HG03064 (cell line): ENCODE measurements at regions not wholly inside any gene's neighbourhood (a gene's known extent, or its start where the extent isn't known, plus 50 kb on each side); places are given as distances from the start of the nearest gene placed in this dataset.
"Not testable (repeated sequence)": the region's sequence is repeated elsewhere in the genome, so short reads cannot be mapped to it uniquely, and the experiment has no call there.

Experiments used
- ATAC-seq: cut with Tn5 transposase; IDR thresholded peaks from one replicate; pipeline ENCODE4 v1.9.1; 2021; ENCODE audit warnings: low read depth; ENCODE audit not compliant: unreplicated experiment

DNA sequence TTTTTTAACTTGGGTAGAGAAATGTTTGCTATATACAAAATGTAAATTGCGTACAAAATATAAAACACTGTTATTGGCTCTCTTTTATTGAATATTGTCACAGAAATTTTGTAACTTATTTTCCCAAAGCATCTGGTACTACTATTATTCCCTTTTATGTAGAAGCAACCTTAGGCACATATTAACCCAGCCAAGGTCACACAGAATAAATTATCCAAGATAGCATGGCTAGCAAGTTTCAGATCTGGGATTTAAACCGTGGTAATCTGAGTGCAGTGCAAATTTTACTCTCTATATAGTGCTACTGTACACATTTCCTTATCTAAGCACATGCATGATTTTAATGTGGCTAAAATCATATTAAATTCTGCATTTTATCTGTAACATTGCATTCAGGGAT is 1190.5 kb upstream of the LRRTM3 start:
- ATAC-seq, result no peak

DNA sequence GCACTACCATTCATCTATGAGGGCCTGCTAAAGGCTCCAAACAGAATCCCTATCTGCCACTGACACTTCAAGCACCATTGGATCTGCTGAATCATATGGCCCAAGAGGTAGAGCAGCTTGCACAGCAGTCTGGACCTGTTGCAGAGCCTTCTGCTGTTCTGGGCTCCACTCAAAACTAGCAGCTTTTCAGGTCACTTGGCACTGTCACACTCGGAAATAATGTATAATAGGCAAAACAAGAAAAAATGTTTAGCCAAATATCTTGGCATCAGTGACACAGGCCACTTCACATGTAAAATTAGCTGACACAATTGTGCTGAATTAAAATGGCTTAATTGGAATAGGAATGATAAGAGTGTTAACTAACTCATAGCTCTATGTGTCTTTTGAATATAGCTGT is 1182.9 kb upstream of the LRRTM3 start:
- no peak for ATAC-seq

DNA sequence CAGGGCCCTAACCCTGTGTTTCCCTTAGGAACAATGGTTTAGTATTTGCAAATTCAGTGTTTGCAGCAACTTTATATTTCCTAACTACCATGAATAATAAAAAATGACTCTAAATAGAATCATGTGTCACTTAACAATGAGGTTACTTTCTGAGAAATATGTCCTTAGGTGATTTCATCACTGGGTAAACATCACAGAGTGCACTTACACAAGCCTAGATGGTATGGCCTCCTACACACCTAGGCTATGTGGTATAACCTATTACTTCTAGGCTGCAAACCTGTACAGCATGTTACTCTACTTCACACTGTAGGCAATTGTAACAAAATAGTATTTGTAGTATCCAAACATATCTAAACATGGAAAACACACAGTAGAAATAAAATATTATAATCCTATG is 1174.6 kb upstream of the LRRTM3 start:
- ATAC-seq, result no peak

DNA sequence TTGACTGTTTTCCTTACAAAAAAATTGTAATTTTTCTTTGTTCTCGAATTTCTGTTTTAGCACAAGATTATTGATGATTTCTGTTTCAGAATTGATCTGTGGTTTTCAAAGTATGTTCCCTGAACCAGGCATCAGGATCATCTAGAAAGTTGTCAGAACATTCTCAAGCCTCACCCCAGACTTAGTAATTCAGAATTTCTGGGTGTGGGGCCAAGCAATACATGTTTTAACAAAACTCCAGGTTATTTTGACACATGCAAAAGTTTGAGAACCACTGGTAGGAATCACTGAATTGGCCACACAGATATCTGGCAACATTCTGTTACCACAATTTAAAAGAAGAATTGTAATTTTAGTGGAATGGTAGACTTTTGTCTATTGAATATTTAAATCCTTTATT is 1173.9 kb upstream of the LRRTM3 start:
- ATAC-seq, result no peak

DNA sequence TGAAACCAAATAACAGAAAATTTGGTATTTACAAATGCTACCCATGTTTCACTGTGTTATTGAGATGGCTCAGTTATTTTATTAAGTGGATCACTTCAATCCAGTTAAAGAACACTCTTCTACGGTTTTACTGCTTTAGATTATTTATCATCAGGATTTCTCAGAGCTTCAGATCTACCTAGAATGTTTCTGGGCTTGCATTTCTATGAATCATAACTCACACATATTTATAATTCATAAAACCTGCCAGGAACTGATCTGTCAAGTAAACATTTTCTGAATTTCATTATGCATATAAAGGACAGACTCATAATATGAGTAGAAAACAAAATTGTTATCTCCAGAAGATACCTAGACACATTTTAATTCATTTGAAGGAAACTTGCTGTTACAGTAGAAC is 1172.3 kb upstream of the LRRTM3 start:
- no peak for ATAC-seq

DNA sequence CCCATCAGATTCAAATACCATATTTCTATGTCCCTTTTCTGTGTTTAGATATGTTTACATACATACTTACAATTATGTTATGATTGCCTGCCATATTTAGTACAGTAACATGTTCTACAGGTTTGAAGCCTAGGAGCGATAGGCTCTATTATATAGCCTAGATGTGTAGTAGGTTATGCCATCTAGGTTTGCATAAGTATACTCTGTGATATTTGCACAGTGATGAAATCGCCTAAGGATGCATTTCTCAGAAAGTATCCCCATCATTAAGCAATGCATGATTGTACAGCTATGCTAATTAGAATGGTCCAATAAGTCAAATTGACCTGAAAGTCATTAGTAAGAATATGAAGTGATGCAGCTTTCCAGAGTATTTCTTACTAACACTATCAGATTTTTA is 1171.7 kb upstream of the LRRTM3 start:
- ATAC-seq, result no peak

DNA sequence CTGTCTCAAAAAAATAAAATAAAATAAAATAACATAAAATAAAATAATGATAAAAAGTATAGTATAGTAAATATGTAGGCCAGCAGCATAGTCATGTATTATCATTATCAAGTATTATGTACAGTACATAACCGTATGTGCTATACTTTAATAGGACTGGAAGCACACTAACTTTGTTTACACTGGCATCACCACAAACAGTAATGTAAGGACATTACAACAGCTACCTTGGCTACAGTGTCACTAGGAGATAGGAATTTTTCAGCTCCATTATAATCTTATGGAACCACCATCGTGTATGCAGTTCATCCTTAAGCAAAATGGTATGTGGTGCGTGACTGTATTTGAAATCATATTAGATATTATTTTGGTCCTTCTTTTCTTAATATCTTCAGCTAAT is 1163.5 kb upstream of the LRRTM3 start:
- no peak for ATAC-seq

DNA sequence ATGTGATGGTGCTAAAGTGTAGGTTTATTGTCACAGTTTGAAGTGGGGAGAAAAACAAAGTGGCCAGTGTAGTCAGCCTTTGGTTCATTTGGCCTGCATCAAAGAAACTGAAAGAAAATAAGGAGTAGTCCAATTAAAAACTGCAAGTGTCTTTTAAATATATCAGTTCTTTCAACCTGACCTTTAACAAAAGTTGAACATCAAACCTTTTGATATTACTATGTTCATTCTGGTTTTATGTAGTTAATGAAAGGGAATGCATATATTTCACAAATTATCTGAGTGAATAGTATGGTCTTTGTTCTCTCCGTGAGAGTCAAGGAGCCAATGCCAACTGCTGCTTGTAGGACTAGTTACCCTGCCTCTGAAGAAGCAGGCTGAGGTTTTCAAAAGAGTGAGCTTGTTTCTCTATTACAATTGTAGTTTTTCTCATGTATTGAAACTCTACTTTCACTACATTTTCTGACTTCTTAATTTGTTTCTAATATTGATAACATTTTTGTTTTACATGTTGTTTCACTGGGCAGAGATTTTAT is 1160.8 kb upstream of the LRRTM3 start:
- no peak for ATAC-seq

DNA sequence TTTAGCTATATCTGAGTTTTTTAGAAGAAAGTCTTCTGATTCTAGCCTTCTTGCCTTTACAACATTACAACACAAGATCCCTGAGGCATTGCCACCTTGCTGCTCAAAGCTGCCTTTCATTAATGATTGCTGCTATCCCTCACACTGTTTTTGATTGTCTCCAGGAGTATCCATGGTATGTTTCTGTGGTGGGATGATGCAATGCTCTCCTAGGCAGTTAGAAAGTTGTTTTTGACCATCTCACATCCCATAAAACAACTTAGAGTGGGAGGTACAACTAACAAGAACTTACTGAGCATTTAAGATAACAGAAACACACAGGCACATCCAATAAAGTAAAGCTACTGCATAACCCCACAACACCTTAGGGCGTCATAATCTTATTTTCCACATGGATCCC is 1156.0 kb upstream of the LRRTM3 start:
- no peak for ATAC-seq

DNA sequence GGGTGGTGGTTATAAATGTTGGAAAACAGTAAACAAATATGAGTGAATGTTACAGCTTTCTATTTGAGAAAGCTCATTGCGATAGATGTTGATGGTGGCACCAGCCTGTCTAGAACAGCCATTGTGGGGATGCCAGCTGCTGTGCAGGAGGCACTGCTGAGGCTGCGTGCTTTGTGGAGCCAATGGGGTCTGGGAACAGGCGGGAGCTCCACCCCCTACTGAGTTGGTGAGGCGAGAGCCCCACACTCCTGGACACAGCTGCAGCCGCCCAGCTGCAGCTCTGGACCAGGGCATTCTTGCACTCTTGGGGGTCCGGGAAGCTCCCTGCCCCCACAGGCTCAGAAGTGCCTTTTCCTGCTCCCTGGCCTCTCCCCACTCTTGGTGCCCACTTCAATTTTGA is 1147.1 kb upstream of the LRRTM3 start:
- ATAC-seq, result no peak

DNA sequence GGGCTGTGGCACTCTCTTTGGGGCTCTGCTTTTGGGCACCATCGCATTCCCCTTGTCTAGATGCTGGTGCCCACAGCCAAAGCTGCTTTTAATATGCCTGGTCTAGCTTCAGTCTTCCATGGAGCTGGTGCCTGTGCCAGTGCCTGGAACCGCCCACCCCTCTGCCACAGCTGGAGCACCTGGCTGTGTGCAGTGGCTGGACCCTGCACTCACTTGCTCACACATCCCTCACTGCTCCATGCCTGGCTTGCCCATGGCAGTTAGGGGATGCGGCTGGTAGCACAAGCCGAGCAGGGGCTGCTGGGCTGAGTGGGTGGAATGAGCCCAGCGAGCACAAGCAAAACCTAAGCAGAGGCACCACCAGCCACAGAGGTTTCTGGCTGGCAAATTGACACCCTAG is 1145.9 kb upstream of the LRRTM3 start:
- no peak for ATAC-seq

DNA sequence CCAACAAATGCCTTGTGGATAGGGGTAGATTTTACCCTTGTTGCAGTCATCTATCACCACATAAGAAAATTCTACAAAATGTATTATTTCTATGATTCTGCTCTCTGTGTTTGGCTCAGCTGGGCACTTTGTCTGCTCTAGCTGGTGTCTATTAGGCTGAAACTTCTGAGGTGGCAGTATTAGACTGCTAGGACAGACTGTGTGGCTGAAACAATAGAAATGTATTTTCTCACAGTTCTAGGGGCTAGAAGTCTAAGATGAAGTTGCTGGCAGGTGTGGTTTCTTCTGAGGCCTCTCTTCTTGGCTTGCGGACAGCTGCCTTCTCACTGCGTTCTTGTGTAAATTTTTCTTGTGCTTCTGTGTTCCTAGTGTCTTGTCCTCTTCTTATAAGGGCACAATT is 1139.6 kb upstream of the LRRTM3 start:
- ATAC-seq, result no peak

DNA sequence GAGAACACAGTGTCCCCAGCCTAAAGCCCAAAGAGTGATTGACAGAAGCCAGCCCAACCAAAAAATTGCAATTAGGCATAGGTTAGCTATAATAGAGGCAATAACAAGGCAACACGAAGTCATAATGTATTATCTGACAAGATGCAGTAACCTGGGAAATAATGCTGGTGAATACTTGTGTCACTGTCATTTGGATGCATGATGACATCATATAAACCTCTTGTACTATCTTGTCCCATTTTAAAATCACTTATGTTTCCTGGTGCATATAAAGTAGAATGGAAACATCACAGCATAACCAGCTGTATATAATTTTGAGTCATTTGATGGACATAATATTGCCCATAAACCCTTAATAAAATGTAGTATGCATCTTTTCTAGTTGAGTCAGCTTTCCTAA is 1138.3 kb upstream of the LRRTM3 start:
- no peak for ATAC-seq

DNA sequence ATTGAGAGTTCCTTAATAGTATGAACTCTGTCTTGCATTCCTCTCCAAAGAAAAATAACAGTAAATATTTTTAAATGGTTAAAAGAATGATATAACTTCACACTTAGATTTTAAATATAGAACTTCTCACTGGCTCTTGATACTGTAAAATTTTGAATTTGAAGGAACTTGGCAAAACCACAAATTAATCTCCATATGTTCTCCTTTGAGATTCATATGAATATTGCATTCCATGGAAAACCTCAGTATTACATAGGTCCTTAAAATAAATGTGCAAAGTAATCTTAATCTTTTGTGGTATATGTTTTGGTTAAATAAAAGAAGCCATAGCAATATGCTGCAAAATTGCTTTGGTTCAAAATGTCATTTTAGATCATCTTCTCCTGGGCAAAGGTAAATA is 1137.6 kb upstream of the LRRTM3 start:
- no peak for ATAC-seq

DNA sequence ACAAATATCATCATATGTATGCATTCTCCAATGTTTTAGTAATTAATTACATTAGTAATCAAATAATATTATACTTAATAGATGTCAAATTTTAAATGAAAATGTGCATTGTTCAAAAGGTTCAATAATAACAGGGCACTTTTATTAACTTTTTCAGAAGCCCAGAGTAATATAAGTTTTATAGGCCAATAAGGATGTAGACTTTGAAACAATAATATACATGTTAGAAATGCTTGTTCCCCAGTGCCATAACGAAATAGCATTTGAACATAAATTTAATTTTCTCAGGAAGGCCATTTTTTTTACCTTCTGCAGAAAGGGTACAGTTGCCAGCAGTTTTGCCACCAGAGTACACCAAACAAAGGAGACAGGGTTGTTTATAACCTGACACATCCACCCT is 1133.9 kb upstream of the LRRTM3 start:
- no peak for ATAC-seq

DNA sequence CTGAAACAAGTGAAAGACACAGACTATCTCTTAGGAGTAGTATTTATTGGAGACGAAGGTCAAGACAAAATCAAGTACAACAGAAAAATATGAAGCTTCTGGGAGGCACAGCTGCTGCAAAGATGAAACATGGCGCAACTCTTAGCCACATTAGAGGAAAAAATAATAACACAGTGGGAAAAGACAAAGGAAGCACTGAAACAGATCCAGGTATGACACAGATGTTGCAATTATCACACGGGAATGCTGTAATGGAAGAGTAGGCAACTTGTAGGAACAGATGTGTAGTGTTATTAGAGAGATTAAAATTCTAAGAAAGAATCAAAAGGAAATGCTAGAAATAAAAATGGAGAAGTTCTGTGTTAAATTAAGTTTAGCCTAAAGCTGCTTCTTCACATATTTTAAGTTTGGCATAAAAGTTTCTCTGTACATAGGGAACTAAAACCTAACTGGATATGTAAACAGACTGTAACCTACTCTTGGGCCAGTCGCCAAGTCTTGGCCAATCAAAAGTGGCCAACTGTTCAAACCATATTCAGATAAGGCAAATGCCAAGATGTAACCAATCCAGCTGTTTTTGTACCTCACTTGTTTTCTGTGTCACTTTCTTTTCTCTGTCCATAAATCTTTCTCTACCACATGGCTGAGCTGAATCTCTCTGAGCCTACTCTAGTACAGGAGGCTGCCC is 1132.0 kb upstream of the LRRTM3 start:
- ATAC-seq, result no peak

DNA sequence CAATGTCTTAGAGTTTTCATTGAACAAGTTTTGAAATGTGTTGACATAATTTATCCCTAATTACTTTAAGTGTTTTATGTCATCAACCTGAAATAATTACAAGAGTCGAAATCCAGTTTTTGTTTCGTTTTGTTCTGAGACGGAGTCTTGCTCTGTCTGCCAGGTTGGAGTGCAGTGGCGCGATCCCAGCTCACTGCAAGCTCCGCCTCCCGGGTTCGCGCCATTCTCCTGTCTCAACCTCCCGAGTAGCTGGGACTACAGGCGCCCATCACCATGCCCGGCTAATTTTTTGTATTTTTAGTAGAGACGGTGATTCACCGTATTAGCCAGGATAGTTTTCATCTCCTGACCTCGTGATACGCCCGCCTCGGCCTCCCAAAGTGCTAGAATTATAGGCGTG is 1131.0 kb upstream of the LRRTM3 start:
- ATAC-seq, result not testable (repeated sequence)

DNA sequence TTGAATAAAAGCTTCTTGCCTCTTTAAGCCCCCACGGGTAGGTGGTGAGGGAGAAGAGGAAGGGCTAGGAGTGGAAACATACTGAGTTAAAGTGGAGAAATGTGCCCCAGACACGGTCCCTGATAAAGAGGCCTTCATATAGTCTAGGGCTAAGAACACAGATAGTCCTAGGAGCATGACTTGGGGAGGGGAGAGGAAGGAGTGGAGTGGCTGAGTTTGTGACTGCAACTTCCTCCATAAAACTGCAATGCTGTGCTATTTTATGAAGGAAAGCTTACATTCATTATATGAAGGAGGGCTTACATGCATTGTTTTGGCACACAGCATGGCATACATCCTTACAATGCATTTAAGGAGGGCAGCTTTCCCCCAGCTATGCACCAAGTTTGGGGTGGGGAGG is 1129.4 kb upstream of the LRRTM3 start:
- ATAC-seq, result no peak

DNA sequence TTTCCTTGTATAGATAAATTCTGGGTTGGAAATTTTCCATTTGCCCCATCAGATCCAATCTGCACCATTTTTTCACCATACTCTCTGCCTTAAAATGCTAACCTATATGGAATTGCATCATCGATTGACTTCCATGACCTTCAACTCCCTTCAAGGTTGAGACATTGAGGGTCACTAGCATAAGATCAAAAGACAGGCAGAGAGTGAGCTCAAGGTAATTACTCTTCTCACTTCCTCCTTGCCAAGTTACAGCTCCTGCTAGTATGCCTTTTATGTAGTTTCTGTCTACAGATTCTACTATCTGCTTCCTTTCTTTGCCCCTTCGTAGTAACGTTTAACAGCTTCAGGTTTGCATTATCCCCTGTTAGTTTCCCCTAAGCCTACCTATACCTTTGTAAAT is 1127.7 kb upstream of the LRRTM3 start:
- no peak for ATAC-seq

DNA sequence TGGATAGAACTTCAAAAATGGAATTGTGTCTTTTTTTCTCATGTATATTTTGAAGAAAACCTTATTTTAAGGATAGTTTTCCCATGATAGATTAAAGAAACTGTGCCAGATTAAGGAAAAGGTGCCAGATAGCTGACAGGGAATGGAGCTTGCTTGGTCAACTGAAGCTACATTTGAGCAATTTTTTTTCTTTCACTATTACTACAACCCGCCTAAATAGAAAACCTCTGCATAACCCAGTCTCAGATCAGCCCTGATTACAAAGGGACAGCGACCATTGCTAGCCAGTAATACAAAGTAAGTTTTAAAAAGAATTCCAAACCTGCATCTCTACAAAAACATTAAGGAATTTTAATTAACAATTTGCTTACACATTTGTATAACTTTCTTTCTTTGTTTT is 1123.4 kb upstream of the LRRTM3 start:
- no peak for ATAC-seq

DNA sequence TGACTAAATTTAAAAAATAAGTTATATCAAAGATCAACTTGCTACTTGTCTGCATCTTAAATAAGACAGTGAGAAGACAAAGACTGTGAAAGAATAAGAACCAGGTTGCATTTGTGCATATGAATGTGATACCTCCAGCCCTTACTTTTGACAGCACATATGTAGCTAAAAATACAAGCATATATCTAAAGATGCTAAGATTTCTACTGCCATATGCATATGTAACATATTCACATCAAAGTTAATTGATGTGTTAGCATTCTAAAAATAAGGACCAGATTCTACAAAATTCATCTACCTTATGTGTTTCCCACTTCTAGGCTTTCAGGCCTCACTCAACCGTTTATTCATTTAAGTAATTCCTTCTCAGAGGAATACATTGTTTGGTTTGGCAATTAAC is 1120.3 kb upstream of the LRRTM3 start:
- ATAC-seq, result no peak

DNA sequence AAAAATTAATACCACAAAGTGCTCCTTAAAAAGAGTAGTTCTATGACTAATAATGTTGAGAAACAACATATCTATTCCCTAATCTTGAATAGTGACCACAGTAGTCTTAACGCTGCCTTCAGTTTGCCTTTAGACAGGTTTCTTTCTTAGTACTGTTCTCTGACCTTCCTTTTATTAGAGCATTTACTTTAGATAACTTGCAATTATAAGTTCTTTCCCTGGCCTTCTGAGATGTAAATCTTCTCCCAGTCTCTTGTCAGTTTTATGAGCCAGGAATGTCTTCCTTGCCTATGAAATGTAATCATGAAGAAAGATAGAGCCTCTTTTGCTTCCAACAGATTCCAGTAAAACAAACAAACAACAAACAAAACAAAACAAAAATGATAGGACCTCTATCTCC is 1119.8 kb upstream of the LRRTM3 start:
- no peak for ATAC-seq
